H9 (cell line): ENCODE measurements at regions not wholly inside any gene's neighbourhood (a gene's known extent, or its start where the extent isn't known, plus 50 kb on each side); places are given as distances from the start of the nearest gene placed in this dataset.

Experiments
- DNase-seq: peaks from one replicate; pipeline ENCODE4 v3.0.0-alpha.2; 2017
- H2AFZ ChIP-seq: one replicate; pipeline ENCODE4 v1.6.1; 2013; ENCODE audit warnings: mild to moderate bottlenecking, low read length, control low read depth, moderate library complexity
- H2AK5ac ChIP-seq: 2 replicates; pipeline ENCODE4 v1.6.1; 2013; ENCODE audit warnings: low read length, control low read depth, mixed read lengths; ENCODE audit not compliant: insufficient read length
- H2BK120ac ChIP-seq: one replicate; pipeline ENCODE4 v1.6.1; 2013; ENCODE audit warnings: low read depth, mild to moderate bottlenecking, low read length, control low read depth, inconsistent platforms; ENCODE audit not compliant: poor library complexity, severe bottlenecking
- H2BK12ac ChIP-seq: 2 replicates; pipeline ENCODE4 v1.6.1; 2013; ENCODE audit warnings: low read length, control low read depth, mixed read lengths, low read depth; ENCODE audit not compliant: insufficient read length
- H2BK15ac ChIP-seq: 2 replicates; pipeline ENCODE4 v1.6.1; 2013; ENCODE audit warnings: low read depth, low read length, control low read depth
- H2BK20ac ChIP-seq: one replicate; pipeline ENCODE4 v1.6.1; 2013; ENCODE audit warnings: low read depth, mild to moderate bottlenecking, low read length, control low read depth, inconsistent platforms; ENCODE audit not compliant: poor library complexity, severe bottlenecking
- H2BK5ac ChIP-seq: 2 replicates; pipeline ENCODE4 v1.6.1; 2013; ENCODE audit warnings: low read length, control low read depth, mixed read lengths; ENCODE audit not compliant: insufficient read length
- H3K14ac ChIP-seq: 2 replicates; pipeline ENCODE4 v1.6.1; 2013; ENCODE audit warnings: low read length, control low read depth; ENCODE audit not compliant: insufficient read depth
- H3K18ac ChIP-seq: 2 replicates; pipeline ENCODE4 v1.6.1; 2013; ENCODE audit warnings: low read depth, mild to moderate bottlenecking, mixed read lengths, low read length, control low read depth; ENCODE audit not compliant: insufficient read length
- H3K23ac ChIP-seq: 2 replicates; pipeline ENCODE4 v1.6.1; 2013; ENCODE audit warnings: low read length, control low read depth, mixed read lengths, low read depth; ENCODE audit not compliant: insufficient read length
- H3K23me2 ChIP-seq: 2 replicates; pipeline ENCODE4 v1.6.1; 2013; ENCODE audit warnings: low read depth, mild to moderate bottlenecking, mixed read lengths, low read length, control low read depth; ENCODE audit not compliant: insufficient read length, poor library complexity, severe bottlenecking
- H3K27ac ChIP-seq: 2 replicates; pipeline ENCODE4 v1.5.1; 2013; ENCODE audit warnings: low read length, control low read depth, mixed read lengths, low read depth; ENCODE audit not compliant: insufficient read length
- H3K27me3 ChIP-seq: 2 replicates; pipeline ENCODE4 v1.6.1; 2013; ENCODE audit warnings: low read length, control low read depth, inconsistent platforms; ENCODE audit not compliant: insufficient read depth
- H3K4ac ChIP-seq: 2 replicates; pipeline ENCODE4 v1.6.1; 2013; ENCODE audit warnings: low read depth, mild to moderate bottlenecking, control low read depth, inconsistent platforms, low read length, moderate library complexity
- H3K4me1 ChIP-seq: 2 replicates; pipeline ENCODE4 v1.6.1; 2013; ENCODE audit warnings: low read length, control low read depth, inconsistent platforms; ENCODE audit not compliant: insufficient read depth
- H3K4me2 ChIP-seq: 2 replicates; pipeline ENCODE4 v1.6.1; 2013; ENCODE audit warnings: low read length, control low read depth, mixed read lengths; ENCODE audit not compliant: insufficient read length, insufficient read depth
- H3K56ac ChIP-seq: 2 replicates; pipeline ENCODE4 v1.6.1; 2013; ENCODE audit warnings: low read depth, mild to moderate bottlenecking, mixed read lengths, low read length, control low read depth; ENCODE audit not compliant: insufficient read length
- H3K79me1 ChIP-seq: 2 replicates; pipeline ENCODE4 v1.6.1; 2013; ENCODE audit warnings: low read depth, mild to moderate bottlenecking, moderate library complexity, low read length, control low read depth, inconsistent platforms; ENCODE audit not compliant: insufficient read depth, poor library complexity, severe bottlenecking
- H3K79me2 ChIP-seq: 2 replicates; pipeline ENCODE4 v1.6.1; 2013; ENCODE audit warnings: low read length, control low read depth, inconsistent platforms; ENCODE audit not compliant: insufficient read depth
- H3K9ac ChIP-seq: 2 replicates; pipeline ENCODE4 v1.6.1; 2013; ENCODE audit warnings: low read length, control low read depth, mixed read lengths; ENCODE audit not compliant: insufficient read length; ENCODE audit errors: extremely low read depth
- H3K9me3 ChIP-seq: one replicate; pipeline ENCODE4 v1.6.1; 2013; ENCODE audit warnings: low read depth, low read length, inconsistent platforms; ENCODE audit not compliant: control insufficient read depth
- H3T11ph ChIP-seq: one replicate; pipeline ENCODE4 v1.6.1; 2013; ENCODE audit warnings: mild to moderate bottlenecking, low read length, control low read depth, inconsistent platforms
- H4K20me1 ChIP-seq: one replicate; pipeline ENCODE4 v1.6.1; 2013; ENCODE audit not compliant: control insufficient read depth, insufficient read length, insufficient read depth
- H4K5ac ChIP-seq: 2 replicates; pipeline ENCODE4 v1.6.1; 2013; ENCODE audit warnings: low read depth, mild to moderate bottlenecking, mixed read lengths, low read length, control low read depth; ENCODE audit not compliant: insufficient read length
- H4K8ac ChIP-seq: replicated peaks from 2 replicates; pipeline ENCODE4 v1.6.1; 2013; ENCODE audit warnings: low read length, control low read depth, mixed read lengths, low read depth; ENCODE audit not compliant: insufficient read length
- H4K91ac ChIP-seq: 2 replicates; pipeline ENCODE4 v1.6.1; 2013; ENCODE audit warnings: low read depth, mild to moderate bottlenecking, moderate library complexity, mixed read lengths, low read length, control low read depth; ENCODE audit not compliant: insufficient read length
- H3K27ac Mint-ChIP-seq, 3 experiments: 2 replicates in 2 of 3; 3 replicates in 1 of 3; pipeline ENCODE4 v1.8.0; 2020 to 2021; ENCODE audit warnings: mixed read lengths in 3 of 3, mild to moderate bottlenecking in 1 of 3, moderate library complexity in 1 of 3
- H3K27me3 Mint-ChIP-seq: 2 replicates; pipeline ENCODE4 v1.8.0; 2021; ENCODE audit warnings: low read depth, mild to moderate bottlenecking, moderate library complexity, mixed read lengths
- H3K36me3 Mint-ChIP-seq, 3 experiments: 2 replicates in 2 of 3; 3 replicates in 1 of 3; pipeline ENCODE4 v1.8.0; 2020 to 2021; ENCODE audit warnings: low read depth in 3 of 3, mixed read lengths in 3 of 3; ENCODE audit not compliant: insufficient read depth in 1 of 3
- H3K4me1 Mint-ChIP-seq, 2 experiments: 2 replicates each; pipeline ENCODE4 v1.8.0; 2020; ENCODE audit warnings: mixed read lengths in 2 of 2
- H3K4me3 Mint-ChIP-seq, 2 experiments: 2 replicates in 1 of 2; 3 replicates in 1 of 2; pipeline ENCODE4 v1.8.0; 2020 to 2021; ENCODE audit warnings: mild to moderate bottlenecking in 2 of 2, mixed read lengths in 2 of 2, moderate library complexity in 1 of 2
- H3K9me3 Mint-ChIP-seq, 2 experiments: 2 replicates in 1 of 2; 3 replicates in 1 of 2; pipeline ENCODE4 v1.8.0; 2020; ENCODE audit warnings: mild to moderate bottlenecking in 2 of 2, mixed read lengths in 2 of 2, moderate library complexity in 1 of 2
- CTCF ChIP-seq: fragments of 200-600 bp; sonication (generic); conservative IDR thresholded peaks from 3 replicates; pipeline ENCODE4 v1.8.0; 2021; ENCODE audit warnings: antibody characterized with exemption, mild to moderate bottlenecking
- WGBS: extraction: QIAGEN DNeasy Blood & Tissue Kit; methylation state at CpG from one replicate; pipeline ENCODE4 v1.1.7; 2013; ENCODE audit warnings: missing lambda C conversion rate, low lambda C conversion rate, mixed read lengths; ENCODE audit not compliant: insufficient read length; ENCODE audit errors: extremely low coverage; 5-methylcytosine and 5-hydroxymethylcytosine counted together

GRCh38 chr14:95389471-95390011 is 69.8 kb upstream of the CLMN start:
- peaks cover 4 to 10% of the 10 kb centered on the region in 2 experiments; a peak in 2 of 5 replicates for H3K9me3 Mint-ChIP-seq
- no peak overlapping the region for H2BK20ac ChIP-seq
- no peaks in the 10 kb centered on the region for H3K23me2 ChIP-seq
- no peaks in the 10 kb centered on the region for H3K27me3 ChIP-seq
- peaks cover 3 to 4% of the 10 kb centered on the region in 2 experiments; a peak in 3 of 4 replicates for H3K4me1 Mint-ChIP-seq
- no peak overlapping the region for H4K91ac ChIP-seq
- H3K27me3 Mint-ChIP-seq: peaks cover 10% of the 10 kb centered on the region
- no peak overlapping the region; the same call in 1 of the 2 replicates for H3K14ac ChIP-seq
- H3K36me3 Mint-ChIP-seq: peaks cover 0 to 2% (median 0%) of the 10 kb centered on the region in 3 experiments; a peak in 1 of 7 replicates
- no peak for DNase-seq
- no peak overlapping the region for H3K56ac ChIP-seq
- no peak overlapping the region for H2AK5ac ChIP-seq
- no peak overlapping the region for H3K23ac ChIP-seq
- no peak overlapping the region for H3T11ph ChIP-seq
- no peaks in the 10 kb centered on the region for H3K9me3 ChIP-seq
- no peaks in the 10 kb centered on the region for H3K79me2 ChIP-seq
- no peak overlapping the region for H2BK120ac ChIP-seq
- no peak overlapping the region for H3K4me3 Mint-ChIP-seq
- H2BK15ac ChIP-seq: no peak overlapping the region
- H4K8ac ChIP-seq: no peak overlapping the region
- no peak overlapping the region for H4K5ac ChIP-seq
- no peaks in the 10 kb centered on the region for H4K20me1 ChIP-seq
- no peak overlapping the region for H2BK5ac ChIP-seq
- no peak overlapping the region for H2AFZ ChIP-seq
- no peak overlapping the region for H3K4ac ChIP-seq
- TF ChIP-seq CTCF: no peak
- H3K27ac Mint-ChIP-seq: no peak overlapping the region
- no peaks in the 10 kb centered on the region for H3K79me1 ChIP-seq
- H3K4me1 ChIP-seq: no peaks in the 10 kb centered on the region
- no peak overlapping the region for H2BK12ac ChIP-seq
- no peak overlapping the region for H3K4me2 ChIP-seq
- H3K27ac ChIP-seq: no peak overlapping the region
- H3K9ac ChIP-seq: no peak overlapping the region
- WGBS: no CpG with 5 or more reads among the region's 9 CpGs
- no peak overlapping the region for H3K18ac ChIP-seq
